ENCODE measurements at regions not wholly inside any gene's neighbourhood (a gene's known extent, or its start where the extent isn't known, plus 50 kb on each side); places are given as distances from the start of the nearest gene placed in this dataset.

- TF ChIP-seq SUZ12 (IDR thresholded peaks at IDR 0.05; ENCODE audit: extremely low read depth, insufficient read depth, insufficient read length) = no peak
- no peak for TF ChIP-seq YY1 (IDR thresholded peaks at IDR 0.05; ENCODE audit: insufficient read depth, insufficient read length)
- TF ChIP-seq ZNF274 (IDR thresholded peaks at IDR 0.05; ENCODE audit: low read depth, low read length) = no peak
Measured at GRCh38 chr5:26321278-26321677, 717.1 kb downstream of the CDH9 start.

Measured in NT2/D1 (cell line).